ENCODE measurements at regions not wholly inside any gene's neighbourhood (a gene's known extent, or its start where the extent isn't known, plus 50 kb on each side); places are given as distances from the start of the nearest gene placed in this dataset.

- peaks cover 13% of the 10 kb centered on the region for H3K4me1 ChIP-seq (ENCODE audit: control insufficient read depth, insufficient read depth, low read depth, low read length)
- H3K9me3 ChIP-seq (ENCODE audit: control insufficient read depth, low read length): no peaks in the 10 kb centered on the region
- no peak for DNase-seq
- no peak overlapping the region for H2AFZ ChIP-seq (ENCODE audit: low read depth, low read length)
- no peak overlapping the region for H2AK5ac ChIP-seq (ENCODE audit: low read length, severe bottlenecking)
- H3K4me2 ChIP-seq (ENCODE audit: low read length, poor library complexity, severe bottlenecking): no peak overlapping the region
- H2BK120ac ChIP-seq (ENCODE audit: low read depth, low read length): no peak overlapping the region
- H3K18ac ChIP-seq (ENCODE audit: low read depth in 1 of 2, low read length in 2 of 2): no peak overlapping the region
- no peak overlapping the region for H2BK12ac ChIP-seq (ENCODE audit: low read length in 2 of 2)
- no peak overlapping the region for H3K27ac ChIP-seq (ENCODE audit: low read length, poor library complexity, severe bottlenecking)
- no peak overlapping the region for H3K9ac ChIP-seq (ENCODE audit: low read length)
- H3K4ac ChIP-seq (ENCODE audit: low read depth in 1 of 2, low read length in 2 of 2): no peak overlapping the region
- peaks cover 45 to 54% of the 10 kb centered on the region in 2 experiments for H3K27me3 ChIP-seq (ENCODE audit: control insufficient read depth in 1 of 2, insufficient read depth in 1 of 2, low read length in 2 of 2)
- no peak overlapping the region for H2BK15ac ChIP-seq (ENCODE audit: low read depth, poor library complexity, severe bottlenecking)
- 89% methylated on average over 8 of the region's 8 CpGs for WGBS
- H3K36me3 ChIP-seq (ENCODE audit: control insufficient read depth in 1 of 2, insufficient read depth in 2 of 2, low read depth in 1 of 2, low read length in 2 of 2): no peaks in the 10 kb centered on the region
- no peak overlapping the region for H3K4me3 ChIP-seq (ENCODE audit: insufficient read depth in 1 of 2, low read depth in 1 of 2, low read length in 2 of 2)
- no peaks in the 10 kb centered on the region for H3K79me1 ChIP-seq (replicated peaks; ENCODE audit: low read length, poor library complexity, severe bottlenecking)
- H3K23ac ChIP-seq (ENCODE audit: low read length in 2 of 2): no peak overlapping the region
- H4K91ac ChIP-seq (ENCODE audit: low read length): no peak overlapping the region
- H4K8ac ChIP-seq (ENCODE audit: low read length): no peak overlapping the region
- no peak overlapping the region for H3K14ac ChIP-seq (ENCODE audit: low read length in 2 of 2)
- no peak overlapping the region for H2BK5ac ChIP-seq (ENCODE audit: low read depth, low read length, poor library complexity, severe bottlenecking)
Measured at GRCh38 chr10:42935466-42935865, 141.4 kb upstream of the RET start.

GRCh38 chr10:42936580-42936979 lies 140.3 kb upstream of the RET start:
- Histone ChIP-seq H3K36me3 (ENCODE audit: control insufficient read depth in 1 of 2, insufficient read depth in 2 of 2, low read depth in 1 of 2, low read length in 2 of 2) (no peaks in the 10 kb centered on the region), H3K4ac (ENCODE audit: low read depth in 1 of 2, low read length in 2 of 2) (no peak overlapping the region), H2AFZ (ENCODE audit: low read depth, low read length) (no peak overlapping the region), H4K91ac (ENCODE audit: low read length) (no peak overlapping the region), H3K27ac (ENCODE audit: low read length, poor library complexity, severe bottlenecking) (no peak overlapping the region), H3K14ac (ENCODE audit: low read length in 2 of 2) (no peak overlapping the region), H3K79me1 (replicated peaks; ENCODE audit: low read length, poor library complexity, severe bottlenecking) (no peaks in the 10 kb centered on the region), H3K4me2 (ENCODE audit: low read length, poor library complexity, severe bottlenecking) (no peak overlapping the region), H2BK5ac (ENCODE audit: low read depth, low read length, poor library complexity, severe bottlenecking) (no peak overlapping the region), H3K4me3 (ENCODE audit: insufficient read depth in 1 of 2, low read depth in 1 of 2, low read length in 2 of 2) (peak overlapping the region in 1 of 2 experiments; percentile 12), H2AK5ac (ENCODE audit: low read length, severe bottlenecking) (no peak overlapping the region), H3K9me3 (ENCODE audit: control insufficient read depth, low read length) (no peaks in the 10 kb centered on the region), H2BK120ac (ENCODE audit: low read depth, low read length) (no peak overlapping the region), H3K9ac (ENCODE audit: low read length) (no peak overlapping the region), H3K23ac (ENCODE audit: low read length in 2 of 2) (no peak overlapping the region), H2BK12ac (ENCODE audit: low read length in 2 of 2) (no peak overlapping the region), H3K27me3 (ENCODE audit: control insufficient read depth in 1 of 2, insufficient read depth in 1 of 2, low read length in 2 of 2) (peaks cover 39 to 49% of the 10 kb centered on the region in 2 experiments), H4K8ac (ENCODE audit: low read length) (no peak overlapping the region), H3K18ac (ENCODE audit: low read depth in 1 of 2, low read length in 2 of 2) (no peak overlapping the region), H2BK15ac (ENCODE audit: low read depth, poor library complexity, severe bottlenecking) (no peak overlapping the region), H3K4me1 (ENCODE audit: control insufficient read depth, insufficient read depth, low read depth, low read length) (peaks cover 13% of the 10 kb centered on the region)
- 86% methylated on average over 10 of the region's 10 CpGs for WGBS
- no peak for DNase-seq

- Histone ChIP-seq H3K79me1 (replicated peaks; ENCODE audit: low read length, poor library complexity, severe bottlenecking) (no peaks in the 10 kb centered on the region), H2AK5ac (ENCODE audit: low read length, severe bottlenecking) (no peak overlapping the region), H3K4me2 (ENCODE audit: low read length, poor library complexity, severe bottlenecking) (no peak overlapping the region), H2BK12ac (ENCODE audit: low read length in 2 of 2) (no peak overlapping the region), H4K91ac (ENCODE audit: low read length) (no peak overlapping the region), H3K9ac (ENCODE audit: low read length) (no peak overlapping the region), H3K4me3 (ENCODE audit: insufficient read depth in 1 of 2, low read depth in 1 of 2, low read length in 2 of 2) (no peak overlapping the region), H3K23ac (ENCODE audit: low read length in 2 of 2) (no peak overlapping the region), H3K9me3 (ENCODE audit: control insufficient read depth, low read length) (no peaks in the 10 kb centered on the region), H3K27me3 (ENCODE audit: control insufficient read depth in 1 of 2, insufficient read depth in 1 of 2, low read length in 2 of 2) (peaks cover 34 to 44% of the 10 kb centered on the region in 2 experiments), H3K18ac (ENCODE audit: low read depth in 1 of 2, low read length in 2 of 2) (no peak overlapping the region), H3K14ac (ENCODE audit: low read length in 2 of 2) (no peak overlapping the region), H2BK120ac (ENCODE audit: low read depth, low read length) (no peak overlapping the region), H2BK5ac (ENCODE audit: low read depth, low read length, poor library complexity, severe bottlenecking) (no peak overlapping the region), H2BK15ac (ENCODE audit: low read depth, poor library complexity, severe bottlenecking) (no peak overlapping the region), H3K27ac (ENCODE audit: low read length, poor library complexity, severe bottlenecking) (no peak overlapping the region), H3K4ac (ENCODE audit: low read depth in 1 of 2, low read length in 2 of 2) (no peak overlapping the region), H2AFZ (ENCODE audit: low read depth, low read length) (no peak overlapping the region), H3K36me3 (ENCODE audit: control insufficient read depth in 1 of 2, insufficient read depth in 2 of 2, low read depth in 1 of 2, low read length in 2 of 2) (no peaks in the 10 kb centered on the region), H3K4me1 (ENCODE audit: control insufficient read depth, insufficient read depth, low read depth, low read length) (peaks cover 13% of the 10 kb centered on the region), H4K8ac (ENCODE audit: low read length) (no peak overlapping the region)
- 85% methylated on average over 6 of the region's 7 CpGs for WGBS
- no peak for DNase-seq
Measured at GRCh38 chr10:42937048-42937447, 139.8 kb upstream of the RET start.

GRCh38 chr10:42937649-42938180 lies 139.2 kb upstream of the RET start:
- H4K8ac ChIP-seq (ENCODE audit: low read length): no peak overlapping the region
- no peak overlapping the region for H3K9ac ChIP-seq (ENCODE audit: low read length)
- H2BK5ac ChIP-seq (ENCODE audit: low read depth, low read length, poor library complexity, severe bottlenecking): no peak overlapping the region
- H2AFZ ChIP-seq (ENCODE audit: low read depth, low read length): no peak overlapping the region
- peaks cover 13% of the 10 kb centered on the region for H3K4me1 ChIP-seq (ENCODE audit: control insufficient read depth, insufficient read depth, low read depth, low read length)
- H3K18ac ChIP-seq (ENCODE audit: low read depth in 1 of 2, low read length in 2 of 2): no peak overlapping the region
- no peak overlapping the region for H3K4ac ChIP-seq (ENCODE audit: low read depth in 1 of 2, low read length in 2 of 2)
- H3K23ac ChIP-seq (ENCODE audit: low read length in 2 of 2): no peak overlapping the region
- H4K91ac ChIP-seq (ENCODE audit: low read length): no peak overlapping the region
- H3K27me3 ChIP-seq (ENCODE audit: control insufficient read depth in 1 of 2, insufficient read depth in 1 of 2, low read length in 2 of 2): peaks cover 28 to 37% of the 10 kb centered on the region in 2 experiments
- H2AK5ac ChIP-seq (ENCODE audit: low read length, severe bottlenecking): no peak overlapping the region
- no peaks in the 10 kb centered on the region for H3K36me3 ChIP-seq (ENCODE audit: control insufficient read depth in 1 of 2, insufficient read depth in 2 of 2, low read depth in 1 of 2, low read length in 2 of 2)
- no peak overlapping the region for H2BK12ac ChIP-seq (ENCODE audit: low read length in 2 of 2)
- DNase-seq: no peak
- no peaks in the 10 kb centered on the region for H3K79me1 ChIP-seq (replicated peaks; ENCODE audit: low read length, poor library complexity, severe bottlenecking)
- no peak overlapping the region for H2BK120ac ChIP-seq (ENCODE audit: low read depth, low read length)
- H3K9me3 ChIP-seq (ENCODE audit: control insufficient read depth, low read length): no peaks in the 10 kb centered on the region
- no peak overlapping the region for H3K27ac ChIP-seq (ENCODE audit: low read length, poor library complexity, severe bottlenecking)
- H3K14ac ChIP-seq (ENCODE audit: low read length in 2 of 2): no peak overlapping the region
- H2BK15ac ChIP-seq (ENCODE audit: low read depth, poor library complexity, severe bottlenecking): no peak overlapping the region
- no peak overlapping the region for H3K4me2 ChIP-seq (ENCODE audit: low read length, poor library complexity, severe bottlenecking)
- WGBS: 70% methylated on average over 8 of the region's 8 CpGs
- H3K4me3 ChIP-seq (ENCODE audit: insufficient read depth in 1 of 2, low read depth in 1 of 2, low read length in 2 of 2): no peak overlapping the region

All from mesenchymal stem cell (in vitro differentiated cells and primary cell).